GM12891 (cell line): ENCODE measurements at regions not wholly inside any gene's neighbourhood (a gene's known extent, or its start where the extent isn't known, plus 50 kb on each side); places are given as distances from the start of the nearest gene placed in this dataset.

Experiments used
- PAX5 ChIP-seq: IDR thresholded peaks from 2 replicates; pipeline ENCODE4 v1.6.1; 2011; ENCODE audit warnings: low read length, moderate library complexity, mild to moderate bottlenecking; ENCODE audit not compliant: insufficient read depth, severe bottlenecking
- POLR2A ChIP-seq: IDR thresholded peaks from 2 replicates; pipeline ENCODE4 v1.6.1; 2011; ENCODE audit warnings: low read depth, low read length, control low read depth
- POLR2AphosphoS5 ChIP-seq: IDR thresholded peaks from 2 replicates; pipeline ENCODE4 v1.6.1; 2011; ENCODE audit warnings: low read depth, low read length, control low read depth
- SPI1 ChIP-seq: IDR thresholded peaks from 2 replicates; pipeline ENCODE4 v1.6.1; 2011; ENCODE audit warnings: low read depth, low read length, control low read depth
- TAF1 ChIP-seq: IDR thresholded peaks from 2 replicates; pipeline ENCODE4 v1.6.1; 2011; ENCODE audit warnings: low read depth, low read length, control low read depth

GRCh38 chr3:16666206-16666605 lies 61.0 kb upstream of the DAZL start:
- TF ChIP-seq POLR2A: no peak
- TF ChIP-seq TAF1: no peak
- TF ChIP-seq POLR2AphosphoS5: no peak
- no peak for TF ChIP-seq PAX5
- TF ChIP-seq SPI1: no peak
